SK-N-MC (cell line): ENCODE measurements at regions not wholly inside any gene's neighbourhood (a gene's known extent, or its start where the extent isn't known, plus 50 kb on each side); places are given as distances from the start of the nearest gene placed in this dataset.

Experiments
- DNase-seq: peaks from one replicate; pipeline ENCODE4 v3.0.0-alpha.2; 2011; ENCODE audit warnings: low read depth, low spot score
- H3K27ac ChIP-seq: fragments of 200-600 bp; sonication (generic); 2 replicates; pipeline ENCODE4 v1.5.1; 2016; ENCODE audit warnings: mixed run types
- H3K36me3 ChIP-seq: fragments of 200-600 bp; sonication (generic); 2 replicates; pipeline ENCODE4 v1.6.1; 2017; ENCODE audit warnings: antibody characterized with exemption, low read length, mixed read lengths; ENCODE audit not compliant: insufficient read depth
- H3K4me3 ChIP-seq: fragments of 200-600 bp; sonication (generic); 2 replicates; pipeline ENCODE4 v1.5.1; 2016
- H3K9ac ChIP-seq: fragments of 200-600 bp; sonication (generic); 2 replicates; pipeline ENCODE4 v1.8.0; 2017; ENCODE audit warnings: mixed run types, mixed read lengths; ENCODE audit not compliant: insufficient read length
- H3K9me3 ChIP-seq: fragments of 200-600 bp; sonication (generic); 2 replicates; pipeline ENCODE4 v1.6.1; 2017; ENCODE audit warnings: low read depth, mild to moderate bottlenecking, antibody characterized with exemption, low read length, moderate library complexity, mixed read lengths
- EZH2 ChIP-seq: fragments of 200-600 bp; sonication (generic); IDR thresholded peaks from one replicate; pipeline ENCODE4 v1.6.1; 2017; ENCODE audit warnings: antibody characterized with exemption
- FOXP2 ChIP-seq: optimal IDR thresholded peaks from 2 replicates; pipeline ENCODE3; 2011; ENCODE audit warnings: mild to moderate bottlenecking, moderate library complexity; ENCODE audit not compliant: insufficient read depth; ENCODE audit errors: extremely low read length, control extremely low read depth
- POLR2AphosphoS5 ChIP-seq: IDR thresholded peaks from 2 replicates; pipeline ENCODE4 v1.6.1; 2012; ENCODE audit warnings: mild to moderate bottlenecking, low read depth, low read length, borderline replicate concordance

DNA sequence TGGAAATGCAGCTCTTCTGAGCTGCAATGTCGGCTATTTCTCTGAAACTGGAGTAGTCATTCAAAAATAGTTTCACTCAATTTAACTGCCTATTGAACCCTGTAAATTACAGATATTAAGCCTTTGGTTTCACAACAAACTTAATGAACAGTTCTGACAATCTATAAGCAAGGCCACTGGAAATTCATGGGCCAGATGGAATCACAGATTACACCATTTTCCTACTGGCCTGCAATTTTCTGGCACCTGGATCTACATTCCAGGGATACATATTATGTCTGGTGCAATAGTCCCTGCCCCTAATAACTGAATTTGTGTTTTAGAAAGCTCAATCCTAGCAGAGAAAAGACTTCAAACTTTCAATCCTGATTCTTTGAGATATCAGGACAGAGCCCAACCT lies 551.7 kb downstream of the RNF144A start:
- no peak overlapping the region for H3K4me3 ChIP-seq
- DNase-seq, result no peak
- no peak overlapping the region for H3K9ac ChIP-seq
- no peaks in the 10 kb centered on the region for H3K36me3 ChIP-seq
- TF ChIP-seq EZH2 (no peak), POLR2AphosphoS5 (no peak), FOXP2 (no peak)
- no peak overlapping the region for H3K27ac ChIP-seq
- no peaks in the 10 kb centered on the region for H3K9me3 ChIP-seq

DNA sequence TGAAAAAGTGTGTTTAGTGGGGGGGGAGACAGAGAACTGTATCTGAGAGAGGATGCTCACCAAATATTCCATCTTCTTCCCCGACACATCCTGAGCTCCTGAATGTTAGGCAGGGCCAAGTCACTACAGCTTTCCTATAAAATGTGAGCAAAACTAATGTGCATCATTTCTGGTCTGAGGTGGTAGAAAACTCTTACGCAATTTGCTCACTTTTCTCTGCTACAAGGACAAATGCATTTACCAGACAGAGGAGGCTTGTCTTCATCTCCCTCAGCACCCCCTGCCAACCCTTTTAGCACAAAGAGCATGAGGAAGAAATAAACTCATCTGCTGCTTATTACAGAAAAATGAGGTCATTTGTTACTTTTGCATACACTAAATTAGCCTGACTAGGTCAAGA lies 554.0 kb downstream of the RNF144A start:
- Histone ChIP-seq H3K36me3 (no peaks in the 10 kb centered on the region), H3K9me3 (no peaks in the 10 kb centered on the region), H3K9ac (no peak overlapping the region), H3K4me3 (no peak overlapping the region), H3K27ac (no peak overlapping the region)
- no peak for TF ChIP-seq FOXP2
- no peak for TF ChIP-seq EZH2
- no peak for TF ChIP-seq POLR2AphosphoS5
- no peak for DNase-seq

- H3K9ac ChIP-seq, result no peak overlapping the region
These were observed 555.3 kb downstream of the RNF144A start for GRCh38 chr2:7472465-7472864.

GRCh38 chr2:7473135-7473771 lies 556.0 kb downstream of the RNF144A start:
- H3K9ac ChIP-seq, result no peak overlapping the region
- no peak for DNase-seq
- no peaks in the 10 kb centered on the region for H3K9me3 ChIP-seq
- H3K4me3 ChIP-seq, result no peak overlapping the region
- H3K27ac ChIP-seq, result no peak overlapping the region
- H3K36me3 ChIP-seq, result no peaks in the 10 kb centered on the region
- TF ChIP-seq POLR2AphosphoS5, result no peak
- TF ChIP-seq FOXP2, result no peak
- no peak for TF ChIP-seq EZH2

More at GRCh38 chr2:7472465-7472864, 555.3 kb downstream of the RNF144A start:
- no peak for TF ChIP-seq FOXP2
- no peak for TF ChIP-seq EZH2
- TF ChIP-seq POLR2AphosphoS5, result no peak
- Histone ChIP-seq H3K36me3 (no peaks in the 10 kb centered on the region), H3K9me3 (no peaks in the 10 kb centered on the region), H3K4me3 (no peak overlapping the region), H3K27ac (no peak overlapping the region)
- no peak for DNase-seq

DNA sequence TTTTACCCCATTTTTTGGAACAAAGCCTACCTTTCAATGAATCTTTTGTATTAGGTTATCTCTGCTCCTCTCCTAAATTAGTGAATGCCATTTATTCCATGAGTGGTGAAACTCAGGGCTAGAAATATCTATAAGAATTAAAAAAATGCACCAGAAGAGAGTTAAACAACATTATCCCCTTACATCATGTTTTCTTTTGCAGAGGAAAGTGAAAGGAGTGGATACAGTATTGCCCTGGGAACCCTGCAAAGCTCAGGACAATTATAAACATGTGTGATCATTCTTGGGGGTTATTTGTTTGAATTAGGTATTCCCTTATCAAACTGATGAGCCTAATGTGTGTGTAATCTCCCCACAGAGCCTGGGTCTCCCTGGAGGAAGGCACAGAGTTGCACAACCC lies 559.2 kb downstream of the RNF144A start:
- no peak for DNase-seq
- Histone ChIP-seq H3K4me3 (no peak overlapping the region), H3K9ac (no peak overlapping the region), H3K9me3 (no peaks in the 10 kb centered on the region), H3K36me3 (no peaks in the 10 kb centered on the region), H3K27ac (no peak overlapping the region)
- TF ChIP-seq EZH2 (no peak), FOXP2 (no peak), POLR2AphosphoS5 (no peak)

DNA sequence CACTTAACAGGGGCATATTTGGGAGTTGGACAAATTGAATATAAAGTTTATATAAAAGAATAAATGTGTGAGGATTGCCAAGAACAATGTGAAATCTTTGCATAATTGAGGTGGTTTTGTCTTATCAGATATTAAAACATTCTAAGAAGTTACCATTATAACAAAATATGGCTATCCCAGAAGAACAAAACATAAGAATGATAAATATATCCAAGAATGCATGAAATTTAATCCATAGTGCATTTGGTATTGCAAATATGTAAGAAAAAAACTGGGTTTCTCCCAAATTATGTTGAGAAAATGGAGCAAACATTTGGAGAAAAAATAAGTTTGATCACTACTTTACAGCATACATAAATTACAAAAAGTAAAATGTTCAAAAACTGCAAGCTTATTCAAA lies 562.4 kb downstream of the RNF144A start:
- no peak for DNase-seq
- H3K4me3 ChIP-seq, result no peak overlapping the region
- H3K9ac ChIP-seq, result no peak overlapping the region
- H3K36me3 ChIP-seq, result no peaks in the 10 kb centered on the region
- H3K27ac ChIP-seq, result no peak overlapping the region
- H3K9me3 ChIP-seq, result no peaks in the 10 kb centered on the region
- TF ChIP-seq POLR2AphosphoS5 (no peak), EZH2 (no peak), FOXP2 (no peak)

DNA sequence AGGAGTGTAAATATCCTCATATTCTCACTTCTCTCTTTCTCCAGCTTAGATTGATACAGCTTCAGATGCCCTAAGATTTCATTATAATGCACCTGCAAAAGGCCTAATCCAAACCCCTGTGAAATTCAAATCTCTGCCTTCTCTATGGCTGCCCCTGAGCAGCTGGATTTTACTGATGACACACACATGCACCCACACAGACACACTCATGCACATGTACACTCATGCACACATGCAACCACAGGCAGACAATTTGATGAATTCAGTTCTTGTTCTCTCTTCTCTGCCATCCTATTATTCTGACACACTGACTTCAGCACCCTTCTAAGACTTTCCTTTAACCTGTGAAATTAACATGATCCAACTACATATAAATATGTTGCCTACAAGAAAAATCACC lies 563.2 kb downstream of the RNF144A start:
- no peak for TF ChIP-seq FOXP2
- TF ChIP-seq EZH2, result no peak
- no peak for TF ChIP-seq POLR2AphosphoS5
- Histone ChIP-seq H3K4me3 (no peak overlapping the region), H3K9me3 (no peaks in the 10 kb centered on the region), H3K27ac (no peak overlapping the region), H3K9ac (no peak overlapping the region), H3K36me3 (no peaks in the 10 kb centered on the region)
- no peak for DNase-seq

DNA sequence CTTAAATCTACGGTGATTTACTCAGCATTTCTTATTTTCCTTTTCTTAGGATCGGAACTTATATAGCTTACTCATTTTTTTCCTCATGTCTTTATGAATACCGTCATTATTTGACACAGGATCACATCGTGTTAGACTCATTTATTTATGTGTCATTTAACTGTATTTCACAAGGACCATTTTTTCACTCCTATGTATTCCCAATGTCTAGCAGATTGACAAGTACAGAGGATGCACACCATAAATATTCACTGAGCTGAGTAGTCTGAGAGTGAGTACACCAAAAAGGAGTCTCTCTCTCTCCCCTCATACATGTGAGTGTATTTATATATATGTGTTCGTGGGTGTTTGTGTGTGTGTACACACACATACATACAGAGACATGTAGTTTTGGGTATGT lies 573.5 kb downstream of the RNF144A start:
- TF ChIP-seq POLR2AphosphoS5, result no peak
- TF ChIP-seq EZH2, result no peak
- TF ChIP-seq FOXP2, result no peak
- no peak for DNase-seq
- Histone ChIP-seq H3K4me3 (no peak overlapping the region), H3K9me3 (no peaks in the 10 kb centered on the region), H3K36me3 (no peaks in the 10 kb centered on the region), H3K27ac (no peak overlapping the region), H3K9ac (no peak overlapping the region)

- Histone ChIP-seq H3K36me3 (no peaks in the 10 kb centered on the region), H3K9me3 (no peaks in the 10 kb centered on the region), H3K4me3 (no peak overlapping the region), H3K9ac (no peak overlapping the region), H3K27ac (no peak overlapping the region)
- no peak for DNase-seq
- TF ChIP-seq POLR2AphosphoS5, result no peak
These were observed 575.5 kb downstream of the RNF144A start for GRCh38 chr2:7492719-7493118.
